HepG2 (cell line): ENCODE measurements at regions not wholly inside any gene's neighbourhood (a gene's known extent, or its start where the extent isn't known, plus 50 kb on each side); places are given as distances from the start of the nearest gene placed in this dataset.

Source experiments
- STAG1 ChIP-seq: sonication (generic); formaldehyde crosslinking; IDR thresholded peaks from 2 replicates; pipeline ENCODE4 v1.4.0; 2020; ENCODE audit warnings: missing genetic modification reagents
- TF ChIP-seq, protein P1 (sequence below): sonication (generic); formaldehyde crosslinking; IDR thresholded peaks from one replicate; pipeline ENCODE4 v1.5.1; 2020; ENCODE audit warnings: mild to moderate bottlenecking, missing genetic modification reagents; ENCODE audit errors: not compliant biosample characterization
- TF ChIP-seq, protein P2 (sequence below): sonication (generic); formaldehyde crosslinking; IDR thresholded peaks from 2 replicates; pipeline ENCODE4 v1.8.0; 2022; ENCODE audit warnings: mild to moderate bottlenecking, missing genetic modification reagents; ENCODE audit not compliant: insufficient replicate concordance

- TF ChIP-seq, protein P1, sequence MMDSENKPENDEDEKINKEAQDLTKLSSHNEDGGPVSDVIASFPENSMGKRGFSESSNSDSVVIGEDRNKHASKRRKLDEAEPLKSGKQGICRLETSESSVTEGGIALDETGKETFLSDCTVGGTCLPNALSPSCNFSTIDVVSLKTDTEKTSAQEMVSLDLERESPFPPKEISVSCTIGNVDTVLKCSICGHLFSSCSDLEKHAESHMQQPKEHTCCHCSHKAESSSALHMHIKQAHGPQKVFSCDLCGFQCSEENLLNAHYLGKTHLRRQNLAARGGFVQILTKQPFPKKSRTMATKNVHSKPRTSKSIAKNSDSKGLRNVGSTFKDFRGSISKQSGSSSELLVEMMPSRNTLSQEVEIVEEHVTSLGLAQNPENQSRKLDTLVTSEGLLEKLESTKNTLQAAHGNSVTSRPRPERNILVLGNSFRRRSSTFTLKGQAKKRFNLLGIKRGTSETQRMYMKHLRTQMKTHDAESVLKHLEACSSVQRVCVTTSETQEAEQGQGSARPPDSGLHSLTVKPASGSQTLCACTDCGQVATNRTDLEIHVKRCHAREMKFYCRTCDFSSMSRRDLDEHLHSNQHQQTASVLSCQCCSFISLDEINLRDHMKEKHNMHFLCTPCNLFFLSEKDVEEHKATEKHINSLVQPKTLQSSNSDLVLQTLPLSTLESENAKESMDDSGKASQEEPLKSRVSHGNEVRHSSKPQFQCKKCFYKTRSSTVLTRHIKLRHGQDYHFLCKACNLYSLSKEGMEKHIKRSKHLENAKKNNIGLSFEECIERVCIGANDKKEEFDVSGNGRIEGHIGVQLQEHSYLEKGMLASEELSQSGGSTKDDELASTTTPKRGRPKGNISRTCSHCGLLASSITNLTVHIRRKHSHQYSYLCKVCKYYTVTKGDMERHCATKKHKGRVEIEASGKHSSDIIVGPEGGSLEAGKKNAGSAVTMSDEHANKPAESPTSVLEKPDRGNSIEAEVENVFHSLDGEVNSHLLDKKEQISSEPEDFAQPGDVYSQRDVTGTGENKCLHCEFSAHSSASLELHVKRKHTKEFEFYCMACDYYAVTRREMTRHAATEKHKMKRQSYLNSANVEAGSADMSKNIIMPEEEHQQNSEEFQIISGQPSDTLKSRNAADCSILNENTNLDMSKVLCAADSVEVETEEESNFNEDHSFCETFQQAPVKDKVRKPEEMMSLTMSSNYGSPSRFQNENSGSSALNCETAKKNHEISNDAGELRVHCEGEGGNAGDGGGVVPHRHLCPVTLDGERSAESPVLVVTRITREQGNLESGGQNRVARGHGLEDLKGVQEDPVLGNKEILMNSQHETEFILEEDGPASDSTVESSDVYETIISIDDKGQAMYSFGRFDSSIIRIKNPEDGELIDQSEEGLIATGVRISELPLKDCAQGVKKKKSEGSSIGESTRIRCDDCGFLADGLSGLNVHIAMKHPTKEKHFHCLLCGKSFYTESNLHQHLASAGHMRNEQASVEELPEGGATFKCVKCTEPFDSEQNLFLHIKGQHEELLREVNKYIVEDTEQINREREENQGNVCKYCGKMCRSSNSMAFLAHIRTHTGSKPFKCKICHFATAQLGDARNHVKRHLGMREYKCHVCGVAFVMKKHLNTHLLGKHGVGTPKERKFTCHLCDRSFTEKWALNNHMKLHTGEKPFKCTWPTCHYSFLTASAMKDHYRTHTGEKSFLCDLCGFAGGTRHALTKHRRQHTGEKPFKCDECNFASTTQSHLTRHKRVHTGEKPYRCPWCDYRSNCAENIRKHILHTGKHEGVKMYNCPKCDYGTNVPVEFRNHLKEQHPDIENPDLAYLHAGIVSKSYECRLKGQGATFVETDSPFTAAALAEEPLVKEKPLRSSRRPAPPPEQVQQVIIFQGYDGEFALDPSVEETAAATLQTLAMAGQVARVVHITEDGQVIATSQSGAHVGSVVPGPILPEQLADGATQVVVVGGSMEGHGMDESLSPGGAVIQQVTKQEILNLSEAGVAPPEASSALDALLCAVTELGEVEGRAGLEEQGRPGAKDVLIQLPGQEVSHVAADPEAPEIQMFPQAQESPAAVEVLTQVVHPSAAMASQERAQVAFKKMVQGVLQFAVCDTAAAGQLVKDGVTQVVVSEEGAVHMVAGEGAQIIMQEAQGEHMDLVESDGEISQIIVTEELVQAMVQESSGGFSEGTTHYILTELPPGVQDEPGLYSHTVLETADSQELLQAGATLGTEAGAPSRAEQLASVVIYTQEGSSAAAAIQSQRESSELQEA (CRISPR knock-in tag), result no peak
- TF ChIP-seq STAG1 (CRISPR knock-in tag), result peak; percentile 74
- TF ChIP-seq, protein P2, sequence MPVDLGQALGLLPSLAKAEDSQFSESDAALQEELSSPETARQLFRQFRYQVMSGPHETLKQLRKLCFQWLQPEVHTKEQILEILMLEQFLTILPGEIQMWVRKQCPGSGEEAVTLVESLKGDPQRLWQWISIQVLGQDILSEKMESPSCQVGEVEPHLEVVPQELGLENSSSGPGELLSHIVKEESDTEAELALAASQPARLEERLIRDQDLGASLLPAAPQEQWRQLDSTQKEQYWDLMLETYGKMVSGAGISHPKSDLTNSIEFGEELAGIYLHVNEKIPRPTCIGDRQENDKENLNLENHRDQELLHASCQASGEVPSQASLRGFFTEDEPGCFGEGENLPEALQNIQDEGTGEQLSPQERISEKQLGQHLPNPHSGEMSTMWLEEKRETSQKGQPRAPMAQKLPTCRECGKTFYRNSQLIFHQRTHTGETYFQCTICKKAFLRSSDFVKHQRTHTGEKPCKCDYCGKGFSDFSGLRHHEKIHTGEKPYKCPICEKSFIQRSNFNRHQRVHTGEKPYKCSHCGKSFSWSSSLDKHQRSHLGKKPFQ (CRISPR knock-in tag), result no peak
- TF ChIP-seq, all 625 proteins: peak for 4
Observed at GRCh38 chr19:34096020-34096915, 76.0 kb upstream of the LSM14A start (continued).
